Mesodermal cell (in vitro differentiated cells): ENCODE measurements at regions not wholly inside any gene's neighbourhood (a gene's known extent, or its start where the extent isn't known, plus 50 kb on each side); places are given as distances from the start of the nearest gene placed in this dataset.
A peak's percentile ranks its signal among the peaks of the same experiment; 100 is the strongest.

ENCODE experiments used
- H3K27ac ChIP-seq: 2 replicates; pipeline ENCODE4 v1.7.0; 2013; ENCODE audit warnings: mild to moderate bottlenecking, low read depth, low read length, moderate library complexity; ENCODE audit not compliant: severe bottlenecking
- H3K36me3 ChIP-seq: 2 replicates; pipeline ENCODE4 v1.7.1; 2013; ENCODE audit warnings: mild to moderate bottlenecking, low read length, moderate library complexity; ENCODE audit not compliant: control insufficient read depth, insufficient read depth
- H3K4me1 ChIP-seq: one replicate; pipeline ENCODE4 v1.7.1; 2013; ENCODE audit warnings: mild to moderate bottlenecking, low read length; ENCODE audit not compliant: insufficient read depth, control insufficient read depth, poor library complexity, severe bottlenecking
- H3K4me3 ChIP-seq: 2 replicates; pipeline ENCODE4 v1.7.0; 2013; ENCODE audit warnings: low read length, control low read depth, mild to moderate bottlenecking; ENCODE audit not compliant: insufficient read depth, poor library complexity, severe bottlenecking; ENCODE audit errors: extremely low read depth
- H3K9me3 ChIP-seq: 2 replicates; pipeline ENCODE4 v1.7.1; 2013; ENCODE audit warnings: mild to moderate bottlenecking, low read length, moderate library complexity; ENCODE audit not compliant: control insufficient read depth
- WGBS, 2 experiments: methylation state at CpG; one replicate each; pipeline ENCODE4 v1.1.5; 2013; ENCODE audit warnings: missing lambda C conversion rate in 2 of 2; ENCODE audit not compliant: insufficient coverage in 2 of 2; 5-methylcytosine and 5-hydroxymethylcytosine counted together

GRCh38 chr9:124196814-124197176 lies 61.0 kb upstream of the NEK6 start:
- no peak overlapping the region for H3K4me3 ChIP-seq
- H3K9me3 ChIP-seq, result no peaks in the 10 kb centered on the region
- H3K4me1 ChIP-seq, result no peaks in the 10 kb centered on the region
- no peaks in the 10 kb centered on the region for H3K36me3 ChIP-seq
- H3K27ac ChIP-seq, result no peak overlapping the region
- WGBS, 2 experiments, result 92 to 100% methylated on average over 2 of the region's 2 CpGs

DNA sequence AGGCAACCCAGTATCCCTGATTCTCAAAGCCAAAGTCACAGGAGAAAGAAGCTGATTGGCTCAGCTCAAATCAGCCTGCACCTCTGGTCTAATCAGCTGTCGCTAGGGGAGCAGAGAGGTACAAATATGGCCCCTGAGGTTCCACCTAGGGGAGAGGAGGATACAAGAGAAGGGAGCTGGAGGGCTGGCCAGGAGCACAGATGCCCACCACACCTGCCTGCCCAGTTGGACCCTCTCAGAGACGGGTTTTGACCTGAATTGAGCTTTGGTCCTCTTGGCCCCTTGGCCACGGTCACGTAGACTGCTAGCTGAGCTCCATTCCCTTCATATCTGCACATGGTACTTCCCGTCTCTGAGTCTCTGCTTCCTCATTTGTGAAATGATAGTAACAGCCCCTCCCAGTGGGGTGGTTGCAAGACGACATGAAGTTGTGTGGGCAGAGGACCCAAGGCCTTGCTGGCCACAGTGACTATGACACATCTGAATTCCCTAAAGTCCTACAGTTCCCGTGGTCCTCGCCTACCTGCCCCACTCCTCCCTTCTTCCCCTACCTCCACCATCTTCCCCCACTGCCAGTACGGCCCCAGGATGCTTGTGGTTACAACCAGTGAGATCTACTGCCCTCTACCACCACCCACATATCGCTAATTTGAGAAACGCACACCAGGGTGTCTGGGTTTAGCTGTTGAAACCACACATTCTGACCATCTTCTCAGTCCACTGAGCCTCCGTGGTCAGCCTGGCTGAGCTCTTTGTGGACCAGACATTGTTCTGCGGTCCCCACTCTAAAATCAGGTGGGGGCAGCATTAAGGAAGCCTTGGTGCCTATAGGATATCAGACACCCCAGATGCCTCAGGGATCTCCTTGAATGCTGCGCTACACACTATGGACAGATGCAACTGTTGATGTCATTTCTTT lies 60.3 kb upstream of the NEK6 start:
- WGBS, 2 experiments, result 87 to 100% methylated on average over 9 to 12 of the region's 14 CpGs
- no peaks in the 10 kb centered on the region for H3K36me3 ChIP-seq
- H3K4me1 ChIP-seq, result peaks cover 4% of the 10 kb centered on the region
- H3K27ac ChIP-seq, result no peak overlapping the region
- H3K4me3 ChIP-seq, result no peak overlapping the region
- no peaks in the 10 kb centered on the region for H3K9me3 ChIP-seq

DNA sequence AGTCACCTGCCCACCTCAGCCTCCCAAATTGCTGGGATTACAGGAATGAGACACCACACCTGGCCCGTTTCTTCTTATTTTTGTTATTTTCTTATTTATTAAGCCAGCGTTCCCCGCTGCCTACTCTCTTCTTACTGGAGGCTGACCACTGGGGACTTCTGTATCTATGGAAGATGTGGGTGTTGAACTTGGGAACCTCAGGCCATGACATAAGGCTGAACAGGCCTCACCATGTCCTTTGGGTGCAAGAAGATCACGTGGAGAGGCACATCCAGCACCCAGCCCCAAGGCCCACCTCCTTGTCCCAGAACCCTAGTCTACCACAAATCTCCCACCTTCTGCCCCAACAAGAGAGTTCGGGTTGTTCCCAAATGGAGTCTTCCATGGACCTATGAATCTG lies 59.4 kb upstream of the NEK6 start:
- peaks cover 11% of the 10 kb centered on the region for H3K4me1 ChIP-seq
- H3K36me3 ChIP-seq, result no peaks in the 10 kb centered on the region
- H3K27ac ChIP-seq, result no peak overlapping the region
- no peak overlapping the region for H3K4me3 ChIP-seq
- no peaks in the 10 kb centered on the region for H3K9me3 ChIP-seq
- 82 to 98% methylated on average over 2 to 4 of the region's 5 CpGs for WGBS, 2 experiments

DNA sequence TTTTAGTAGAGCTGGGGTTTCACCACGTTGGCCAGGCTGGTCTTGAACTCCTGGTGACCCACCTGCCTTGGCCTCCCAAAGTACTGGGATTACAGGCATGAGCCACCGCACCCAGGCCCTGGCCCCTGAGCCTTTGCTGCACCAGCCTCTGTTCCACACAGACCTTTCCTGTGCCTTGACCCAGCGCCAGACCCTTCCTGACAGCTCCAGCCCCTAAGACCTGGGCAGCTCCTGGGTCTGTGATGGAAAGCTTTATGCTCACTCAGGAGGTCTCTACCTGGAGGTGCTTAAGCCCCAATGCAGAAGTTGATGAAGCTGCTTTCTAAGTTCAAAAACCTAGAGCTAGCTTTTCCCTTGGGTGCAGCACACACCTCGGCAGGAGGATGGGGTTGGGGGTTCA lies 58.8 kb upstream of the NEK6 start:
- Histone ChIP-seq H3K4me1 (peaks cover 11% of the 10 kb centered on the region), H3K36me3 (no peaks in the 10 kb centered on the region), H3K4me3 (no peak overlapping the region), H3K9me3 (no peaks in the 10 kb centered on the region), H3K27ac (no peak overlapping the region)
- WGBS, 2 experiments, result 95% methylated on average over 3 to 4 of the region's 4 CpGs

GRCh38 chr9:124199474-124199873 lies 58.3 kb upstream of the NEK6 start:
- no peak overlapping the region for H3K27ac ChIP-seq
- no peak overlapping the region for H3K4me3 ChIP-seq
- H3K9me3 ChIP-seq, result no peaks in the 10 kb centered on the region
- 77 to 80% methylated on average over 2 to 3 of the region's 3 CpGs for WGBS, 2 experiments
- H3K4me1 ChIP-seq, result peaks cover 11% of the 10 kb centered on the region
- H3K36me3 ChIP-seq, result no peaks in the 10 kb centered on the region

GRCh38 chr9:124202447-124202971 lies 55.2 kb upstream of the NEK6 start:
- Histone ChIP-seq H3K4me3 (no peak overlapping the region), H3K4me1 (peaks cover 11% of the 10 kb centered on the region), H3K9me3 (no peaks in the 10 kb centered on the region), H3K36me3 (no peaks in the 10 kb centered on the region), H3K27ac (peak overlapping the region; percentile 6)
- WGBS, 2 experiments, result 80 to 88% methylated on average over 2 to 4 of the region's 5 CpGs

GRCh38 chr9:124205686-124206352 lies 51.9 kb upstream of the NEK6 start:
- Histone ChIP-seq H3K4me1 (peaks cover 11% of the 10 kb centered on the region), H3K9me3 (no peaks in the 10 kb centered on the region), H3K4me3 (no peak overlapping the region), H3K27ac (no peak overlapping the region), H3K36me3 (no peaks in the 10 kb centered on the region)
- 100% methylated on average over 1 of the region's 2 CpGs for WGBS, 2 experiments

DNA sequence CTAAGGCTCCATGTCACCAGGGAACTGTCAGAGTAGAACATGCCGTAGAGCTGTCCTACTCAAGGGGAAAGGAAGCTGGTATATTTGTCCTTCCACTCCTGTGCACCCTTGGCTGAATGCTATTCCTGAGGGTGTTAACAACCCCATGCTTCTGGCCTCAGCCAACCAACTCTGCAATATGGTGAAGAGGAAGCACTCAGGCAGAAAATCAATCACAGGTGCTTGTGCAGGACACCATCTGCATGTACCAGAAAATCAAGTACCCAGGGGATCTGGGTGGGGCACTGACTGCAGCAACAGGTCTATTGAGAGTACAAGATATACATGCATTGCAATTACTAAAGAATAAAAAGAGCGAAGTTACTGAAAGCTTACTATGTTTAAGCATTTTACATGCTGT lies 51.4 kb upstream of the NEK6 start:
- WGBS, 2 experiments, result 92 to 100% methylated on average over 1 to 2 of the region's 2 CpGs
- H3K4me1 ChIP-seq, result peaks cover 11% of the 10 kb centered on the region

More for the DNA sequence above, 51.4 kb upstream of the NEK6 start:
- H3K36me3 ChIP-seq, result no peaks in the 10 kb centered on the region
- H3K9me3 ChIP-seq, result no peaks in the 10 kb centered on the region
- no peak overlapping the region for H3K27ac ChIP-seq
- no peak overlapping the region for H3K4me3 ChIP-seq
